ENCODE measurements at regions not wholly inside any gene's neighbourhood (a gene's known extent, or its start where the extent isn't known, plus 50 kb on each side); places are given as distances from the start of the nearest gene placed in this dataset.

- TF ChIP-seq CTCF (conservative IDR thresholded peaks at IDR 0.05) = no peak
- no peak for TF ChIP-seq EZH2 (IDR thresholded peaks at IDR 0.05; ENCODE audit: low read depth)
Measured at GRCh38 chr11:11011617-11012016, 153.8 kb upstream of the ZBED5 start.
